Smooth muscle cell (in vitro differentiated cells): ENCODE measurements at regions not wholly inside any gene's neighbourhood (a gene's known extent, or its start where the extent isn't known, plus 50 kb on each side); places are given as distances from the start of the nearest gene placed in this dataset.

Experiments used
- DNase-seq: peaks from one replicate; lab custom pipeline; 2025; ENCODE audit not compliant: unreplicated experiment; lab: John Stamatoyannopoulos, UW
- H2AFZ ChIP-seq: fragments of 200-600 bp; sonication (generic); 2 replicates; pipeline ENCODE4 v1.6.0; 2016; ENCODE audit warnings: antibody characterized with exemption, low read depth, mild to moderate bottlenecking
- H3F3A ChIP-seq: fragments of 200-600 bp; sonication (generic); 2 replicates; pipeline ENCODE4 v1.6.0; 2017; ENCODE audit warnings: antibody characterized with exemption, low read depth
- H3K27ac ChIP-seq: fragments of 200-600 bp; sonication (generic); 2 replicates; pipeline ENCODE4 v1.5.1; 2016; ENCODE audit warnings: low read depth, mild to moderate bottlenecking
- H3K27me3 ChIP-seq: fragments of 200-600 bp; sonication (generic); 2 replicates; pipeline ENCODE4 v1.6.1; 2016; ENCODE audit warnings: low read depth, mild to moderate bottlenecking
- H3K36me3 ChIP-seq: fragments of 200-600 bp; sonication (generic); 2 replicates; pipeline ENCODE4 v1.5.1; 2016; ENCODE audit warnings: low read depth
- H3K4me1 ChIP-seq: fragments of 200-600 bp; sonication (generic); 2 replicates; pipeline ENCODE4 v1.5.1; 2016; ENCODE audit warnings: low read depth
- H3K4me2 ChIP-seq: fragments of 200-600 bp; sonication (generic); 2 replicates; pipeline ENCODE4 v1.6.0; 2016; ENCODE audit warnings: mild to moderate bottlenecking
- H3K4me3 ChIP-seq: fragments of 200-600 bp; sonication (generic); 2 replicates; pipeline ENCODE4 v1.5.1; 2016; ENCODE audit warnings: mild to moderate bottlenecking
- H3K79me2 ChIP-seq: fragments of 200-600 bp; sonication (generic); 2 replicates; pipeline ENCODE4 v1.6.0; 2016; ENCODE audit warnings: low read depth, mild to moderate bottlenecking
- H3K9ac ChIP-seq: fragments of 200-600 bp; sonication (generic); 2 replicates; pipeline ENCODE4 v1.6.0; 2016; ENCODE audit warnings: low read depth
- H3K9me3 ChIP-seq: fragments of 200-600 bp; sonication (generic); replicated peaks from 2 replicates; pipeline ENCODE4 v1.5.1; 2016; ENCODE audit warnings: low read depth
- H4K20me1 ChIP-seq: fragments of 200-600 bp; sonication (generic); 2 replicates; pipeline ENCODE4 v1.6.0; 2016; ENCODE audit warnings: low read depth
- WGBS: methylation state at CpG from one replicate; pipeline ENCODE4 v1.1.7; 2016; ENCODE audit warnings: low lambda C conversion rate; 5-methylcytosine and 5-hydroxymethylcytosine counted together
- TF ChIP-seq, protein P1 (sequence below): fragments of 200-600 bp; sonication (generic); IDR thresholded peaks from 2 replicates; pipeline ENCODE4 v1.5.1; 2017; ENCODE audit warnings: borderline replicate concordance, mild to moderate bottlenecking, antibody characterized with exemption; ENCODE audit not compliant: insufficient read depth, poor library complexity, severe bottlenecking

GRCh38 chr14:26992403-26993115 is 394.7 kb upstream of the NOVA1 start:
- H4K20me1 ChIP-seq = no peaks in the 10 kb centered on the region
- H3K27ac ChIP-seq = no peak overlapping the region
- no peak overlapping the region for H3K4me2 ChIP-seq
- H2AFZ ChIP-seq = no peak overlapping the region
- no peaks in the 10 kb centered on the region for H3K4me1 ChIP-seq
- TF ChIP-seq, protein P1, sequence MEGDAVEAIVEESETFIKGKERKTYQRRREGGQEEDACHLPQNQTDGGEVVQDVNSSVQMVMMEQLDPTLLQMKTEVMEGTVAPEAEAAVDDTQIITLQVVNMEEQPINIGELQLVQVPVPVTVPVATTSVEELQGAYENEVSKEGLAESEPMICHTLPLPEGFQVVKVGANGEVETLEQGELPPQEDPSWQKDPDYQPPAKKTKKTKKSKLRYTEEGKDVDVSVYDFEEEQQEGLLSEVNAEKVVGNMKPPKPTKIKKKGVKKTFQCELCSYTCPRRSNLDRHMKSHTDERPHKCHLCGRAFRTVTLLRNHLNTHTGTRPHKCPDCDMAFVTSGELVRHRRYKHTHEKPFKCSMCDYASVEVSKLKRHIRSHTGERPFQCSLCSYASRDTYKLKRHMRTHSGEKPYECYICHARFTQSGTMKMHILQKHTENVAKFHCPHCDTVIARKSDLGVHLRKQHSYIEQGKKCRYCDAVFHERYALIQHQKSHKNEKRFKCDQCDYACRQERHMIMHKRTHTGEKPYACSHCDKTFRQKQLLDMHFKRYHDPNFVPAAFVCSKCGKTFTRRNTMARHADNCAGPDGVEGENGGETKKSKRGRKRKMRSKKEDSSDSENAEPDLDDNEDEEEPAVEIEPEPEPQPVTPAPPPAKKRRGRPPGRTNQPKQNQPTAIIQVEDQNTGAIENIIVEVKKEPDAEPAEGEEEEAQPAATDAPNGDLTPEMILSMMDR = no peak
- WGBS = 79% methylated on average over 3 of the region's 3 CpGs
- H3K9ac ChIP-seq = no peak overlapping the region
- no peaks in the 10 kb centered on the region for H3K9me3 ChIP-seq
- DNase-seq = no peak
- no peaks in the 10 kb centered on the region for H3K27me3 ChIP-seq
- H3K4me3 ChIP-seq = no peak overlapping the region
- H3K79me2 ChIP-seq = no peaks in the 10 kb centered on the region
- H3F3A ChIP-seq = no peaks in the 10 kb centered on the region
- H3K36me3 ChIP-seq = no peaks in the 10 kb centered on the region

DNA sequence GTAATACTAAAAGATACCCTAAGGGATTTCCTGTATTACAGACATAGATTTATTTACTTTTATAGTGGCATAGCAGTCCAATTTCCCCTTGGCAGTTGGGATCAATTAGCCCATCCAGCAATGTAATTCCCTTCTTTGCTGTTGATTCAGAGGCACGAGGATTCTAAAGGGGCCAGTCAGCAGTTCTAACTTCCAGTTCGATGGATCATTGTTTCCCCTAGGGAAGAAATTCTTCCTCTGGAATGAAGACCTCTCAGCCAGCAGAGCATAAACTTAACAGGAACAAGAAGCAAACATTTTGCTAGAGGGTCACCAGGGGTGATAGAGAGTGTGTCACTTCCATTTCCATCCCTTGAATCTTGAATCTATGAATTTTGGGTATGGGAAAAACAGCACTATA is 395.7 kb upstream of the NOVA1 start:
- Histone ChIP-seq H3K9me3 (no peaks in the 10 kb centered on the region), H2AFZ (no peak overlapping the region), H4K20me1 (no peaks in the 10 kb centered on the region), H3F3A (no peaks in the 10 kb centered on the region), H3K27me3 (no peaks in the 10 kb centered on the region), H3K36me3 (no peaks in the 10 kb centered on the region), H3K4me2 (no peak overlapping the region), H3K4me1 (no peaks in the 10 kb centered on the region), H3K79me2 (no peaks in the 10 kb centered on the region), H3K27ac (no peak overlapping the region), H3K9ac (no peak overlapping the region), H3K4me3 (no peak overlapping the region)
- 81% methylated on average over 2 of the region's 2 CpGs for WGBS
- TF ChIP-seq, protein P1 = no peak
- DNase-seq = no peak

DNA sequence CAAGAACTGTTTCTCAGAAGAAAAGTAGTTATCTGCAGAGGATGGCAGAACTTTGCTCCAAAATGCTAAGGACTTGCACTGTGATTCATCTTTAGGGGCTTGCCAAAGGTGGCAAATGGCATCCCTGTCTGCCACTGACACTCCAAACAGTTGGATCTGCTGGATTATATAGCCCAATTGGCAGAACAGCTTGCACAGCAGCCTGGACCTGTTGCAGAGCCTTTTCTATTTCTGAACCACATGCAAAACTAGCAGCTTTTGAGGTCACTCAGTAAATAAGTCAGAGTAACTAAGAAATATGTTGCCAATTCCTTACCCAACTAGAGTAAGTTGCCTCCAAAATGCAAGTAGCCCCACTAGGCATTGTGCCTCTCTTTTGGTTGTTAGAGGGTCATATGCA is 397.5 kb upstream of the NOVA1 start:
- no peaks in the 10 kb centered on the region for H4K20me1 ChIP-seq
- no peak overlapping the region for H3K4me3 ChIP-seq
- H3K79me2 ChIP-seq = no peaks in the 10 kb centered on the region
- no peak overlapping the region for H2AFZ ChIP-seq
- no peak overlapping the region for H3K9ac ChIP-seq
- H3K36me3 ChIP-seq = no peaks in the 10 kb centered on the region
- TF ChIP-seq, protein P1 = no peak
- H3K27me3 ChIP-seq = no peaks in the 10 kb centered on the region
- DNase-seq = no peak
- no peaks in the 10 kb centered on the region for H3F3A ChIP-seq
- no peak overlapping the region for H3K27ac ChIP-seq
- H3K4me2 ChIP-seq = no peak overlapping the region
- H3K9me3 ChIP-seq = no peaks in the 10 kb centered on the region
- H3K4me1 ChIP-seq = no peaks in the 10 kb centered on the region

GRCh38 chr14:26996246-26996645 is 398.4 kb upstream of the NOVA1 start:
- no peak for DNase-seq
- Histone ChIP-seq H3K36me3 (no peaks in the 10 kb centered on the region), H3K9me3 (no peaks in the 10 kb centered on the region), H3F3A (no peaks in the 10 kb centered on the region), H3K4me3 (no peak overlapping the region), H3K79me2 (no peaks in the 10 kb centered on the region), H3K27me3 (no peaks in the 10 kb centered on the region), H3K4me1 (no peaks in the 10 kb centered on the region), H3K4me2 (no peak overlapping the region), H4K20me1 (no peaks in the 10 kb centered on the region), H2AFZ (no peak overlapping the region), H3K9ac (no peak overlapping the region), H3K27ac (no peak overlapping the region)
- WGBS = 77% methylated on average over 2 of the region's 2 CpGs
- TF ChIP-seq, protein P1 = no peak
